Stimulated activated CD4-positive, alpha-beta T cell treated with anti-CD3 and anti-CD28 coated beads, Interleukin-15, amount 100 ng/mL, for 48 hours (primary cell): ENCODE measurements at regions not wholly inside any gene's neighbourhood (a gene's known extent, or its start where the extent isn't known, plus 50 kb on each side); places are given as distances from the start of the nearest gene placed in this dataset.

Source experiments
- DNase-seq, 2 donors: peaks; one replicate each; pipeline ENCODE4 v3.0.0-alpha.2; 2020; ENCODE audit warnings: low read depth in 2 of 2

DNA sequence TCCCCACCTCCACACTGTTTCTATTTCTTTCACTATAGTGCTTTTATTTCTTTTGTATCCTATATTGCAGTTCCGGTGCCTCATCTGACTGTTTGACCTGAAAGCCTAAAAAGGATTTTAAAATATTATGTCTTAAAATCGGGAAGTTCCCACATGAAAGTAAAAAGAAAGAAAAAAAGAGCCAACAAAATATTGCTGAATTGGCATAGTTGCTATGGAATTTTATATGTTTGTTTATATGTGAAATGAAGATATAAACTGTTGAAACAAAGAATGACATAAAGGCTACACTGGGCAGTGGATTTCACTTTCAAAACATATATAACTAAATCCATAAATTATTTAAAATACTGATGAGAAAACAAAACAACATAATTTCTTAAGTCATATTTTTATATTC lies 1383.7 kb downstream of the C4orf33 start:
- no peak for DNase-seq

DNA sequence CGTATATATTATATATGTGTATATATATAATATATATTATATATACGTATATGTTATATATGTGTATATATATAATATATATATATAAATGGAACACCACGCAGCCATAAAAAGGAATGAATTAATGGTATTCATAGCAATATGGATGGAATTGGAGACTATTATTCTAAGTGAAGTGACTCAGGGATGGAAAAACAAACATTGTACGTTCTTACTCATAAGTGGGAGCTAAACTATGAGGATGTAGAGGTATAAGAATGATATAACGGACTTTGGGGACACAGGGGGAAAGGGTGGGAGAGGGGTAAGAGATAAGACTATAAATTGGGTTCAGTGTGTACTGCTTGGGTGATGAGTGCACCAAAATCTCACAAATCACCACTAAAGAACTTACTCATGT lies 1388.9 kb downstream of the C4orf33 start:
- DNase-seq = no peak

DNA sequence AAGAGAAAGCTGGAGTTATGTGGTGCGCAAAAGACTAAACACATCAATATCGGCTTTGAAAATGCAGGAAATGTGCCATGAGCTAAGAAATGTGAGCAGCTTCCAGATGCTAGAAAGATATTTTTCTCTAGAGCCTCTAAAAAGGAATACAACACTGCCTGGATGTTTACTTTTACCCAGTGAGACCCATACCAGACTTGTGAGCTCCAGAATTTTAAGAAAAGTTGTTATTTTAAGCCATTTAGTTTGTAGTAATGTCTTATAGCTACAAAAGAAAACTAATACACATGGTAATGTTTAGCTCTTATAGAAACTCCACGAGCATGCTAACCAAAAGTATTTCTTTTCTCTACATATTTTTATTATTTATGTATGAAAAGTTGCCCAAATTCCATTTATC lies 1389.4 kb downstream of the C4orf33 start:
- DNase-seq = no peak

DNA sequence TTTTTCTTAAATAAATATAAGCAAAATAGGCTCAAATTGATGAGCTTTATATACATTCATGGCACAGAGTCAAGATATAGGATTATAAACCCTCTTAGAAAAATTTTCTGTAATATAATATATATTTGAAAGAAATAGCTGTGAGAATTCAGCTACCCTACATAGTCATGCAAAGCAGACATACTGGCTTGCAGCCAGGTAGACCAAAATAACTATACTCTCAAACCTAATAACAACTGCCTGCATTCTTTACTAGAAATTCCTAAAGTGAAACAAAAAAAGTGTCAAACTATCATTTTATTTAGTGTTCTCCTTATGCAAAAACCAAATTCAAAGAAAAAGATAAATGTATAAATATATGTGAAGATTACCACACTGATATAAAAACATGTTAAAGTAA lies 1390.2 kb downstream of the C4orf33 start:
- DNase-seq = no peak

DNA sequence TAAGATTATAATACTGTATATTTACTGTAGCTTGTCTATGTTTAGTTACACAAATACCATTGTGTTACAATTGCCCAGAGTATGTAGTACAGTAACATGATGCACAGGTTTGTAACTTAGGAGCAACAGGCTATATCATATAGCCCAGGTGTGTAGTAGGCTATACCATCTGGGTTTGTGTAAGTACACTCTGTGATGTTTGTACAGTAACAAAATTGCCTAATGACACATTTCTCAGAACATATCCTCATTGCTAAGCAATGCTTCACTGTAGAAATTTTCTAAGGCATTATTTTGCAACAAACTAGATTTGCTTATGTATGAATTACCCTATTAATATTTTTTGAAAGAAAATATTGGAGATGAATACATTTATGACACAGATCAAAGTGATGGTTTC lies 1390.9 kb downstream of the C4orf33 start:
- DNase-seq = no peak

DNA sequence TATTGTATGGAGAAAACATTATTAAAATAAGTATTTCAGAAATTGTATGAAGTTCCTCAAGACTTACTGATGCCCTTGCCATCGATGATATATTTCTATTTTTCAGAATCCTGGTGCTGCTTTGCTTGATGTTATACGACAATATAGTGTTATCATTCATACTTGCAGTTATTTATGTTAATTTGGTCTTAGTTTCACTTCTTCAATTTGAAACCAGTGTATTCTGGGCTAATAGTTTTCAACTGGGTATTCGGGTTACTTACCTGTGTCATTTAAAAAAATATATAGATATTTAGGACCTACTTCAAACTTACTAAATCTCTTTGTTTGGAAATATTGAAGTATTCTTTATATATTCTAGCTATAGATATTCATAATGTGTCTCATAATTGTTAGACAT lies 1414.7 kb downstream of the C4orf33 start:
- no peak for DNase-seq

DNA sequence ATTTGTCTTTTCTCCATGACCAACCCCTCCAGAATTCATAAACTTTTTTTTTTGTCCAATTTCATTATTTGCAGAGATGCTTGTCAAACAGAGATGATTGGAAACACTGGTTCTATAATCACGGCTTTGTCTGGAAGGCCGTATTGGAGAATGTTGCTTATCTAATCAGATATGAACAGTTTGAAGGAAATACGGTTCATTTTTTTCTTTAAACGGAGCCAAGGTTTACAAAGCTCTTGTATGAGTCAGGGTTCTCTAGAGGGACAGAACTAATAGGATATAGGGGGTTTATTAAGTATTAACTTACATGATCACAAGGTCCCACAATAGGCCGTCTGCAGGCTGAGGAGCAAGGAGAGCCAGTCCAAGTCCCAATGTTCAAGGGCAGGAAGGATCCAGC lies 1415.8 kb downstream of the C4orf33 start:
- no peak for DNase-seq

DNA sequence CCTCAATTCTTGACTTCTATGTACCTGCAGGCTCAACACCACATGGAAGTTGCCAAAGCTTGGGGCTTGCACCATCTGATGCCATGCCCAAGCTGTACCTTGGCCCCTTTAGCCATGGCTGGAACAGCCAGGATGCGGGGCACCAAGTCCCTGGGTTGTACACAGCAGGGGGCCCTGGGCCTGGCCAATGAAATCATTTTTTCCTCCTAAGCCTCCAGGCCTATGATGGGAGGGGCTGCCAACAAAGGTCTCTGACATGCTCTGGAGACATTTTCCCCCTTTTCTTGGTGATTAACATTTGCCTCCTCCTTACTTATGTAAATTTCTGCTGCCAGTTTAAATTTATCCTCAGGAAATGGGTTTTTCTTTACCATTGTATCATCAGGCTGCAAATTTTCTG lies 1428.1 kb downstream of the C4orf33 start:
- no peak for DNase-seq

DNA sequence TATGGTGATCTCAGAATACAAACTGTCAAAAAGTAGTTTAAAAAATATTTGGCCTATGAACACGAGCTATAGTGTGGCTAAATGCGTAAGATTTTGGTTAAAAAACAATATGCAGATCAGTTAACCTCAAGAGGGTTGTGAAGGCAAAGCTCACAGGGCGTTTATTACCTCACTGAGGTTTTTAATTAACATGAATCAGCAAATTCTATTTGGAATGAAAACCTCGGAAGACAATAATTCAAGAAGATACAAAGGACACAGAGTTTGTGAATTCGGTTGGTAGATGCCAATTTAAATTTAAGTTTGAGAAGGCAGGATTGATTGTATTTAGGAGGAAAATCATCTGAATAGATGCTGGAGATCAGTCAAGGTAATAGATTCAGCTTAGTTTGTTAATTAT lies 1434.6 kb downstream of the C4orf33 start:
- no peak for DNase-seq

DNA sequence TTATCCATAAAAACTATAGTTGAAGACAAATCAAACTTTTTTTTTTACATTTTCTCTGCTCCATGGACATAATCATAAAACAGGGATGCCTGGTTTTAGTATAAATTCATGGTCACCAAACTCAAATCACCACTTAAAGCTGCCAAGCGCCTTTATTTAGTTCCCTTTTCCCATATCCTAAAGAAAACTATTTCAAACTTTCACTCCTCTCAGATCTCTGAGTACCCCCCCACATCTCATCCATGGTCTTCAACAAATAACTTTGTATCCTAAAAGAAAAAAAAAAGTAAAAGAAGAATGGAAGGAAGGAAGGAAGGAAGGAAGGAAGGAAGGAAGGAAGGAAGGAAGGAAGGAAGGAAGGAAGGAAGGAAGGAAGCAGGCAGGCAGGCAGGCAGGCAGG lies 1438.7 kb downstream of the C4orf33 start:
- DNase-seq = no peak

DNA sequence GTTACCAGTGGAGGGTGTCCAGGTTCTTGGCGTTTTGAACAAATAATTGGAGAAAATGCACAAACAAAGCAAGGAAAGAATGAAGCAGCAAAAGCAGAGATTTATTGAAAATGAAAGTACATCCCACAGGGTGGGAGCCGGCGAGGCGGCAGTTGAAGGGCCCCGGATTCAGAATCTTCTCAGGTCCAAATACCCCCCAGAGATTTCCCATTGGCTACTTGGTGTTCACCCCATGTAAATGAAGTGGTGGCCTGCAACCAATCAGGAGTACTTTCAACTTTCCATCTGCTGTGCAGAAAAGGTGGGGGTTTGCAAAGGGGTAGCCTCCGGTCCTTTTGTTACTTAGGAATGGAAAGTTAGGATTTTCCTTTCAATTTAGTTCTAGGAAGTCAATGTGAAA lies 1447.0 kb downstream of the C4orf33 start:
- no peak for DNase-seq

DNA sequence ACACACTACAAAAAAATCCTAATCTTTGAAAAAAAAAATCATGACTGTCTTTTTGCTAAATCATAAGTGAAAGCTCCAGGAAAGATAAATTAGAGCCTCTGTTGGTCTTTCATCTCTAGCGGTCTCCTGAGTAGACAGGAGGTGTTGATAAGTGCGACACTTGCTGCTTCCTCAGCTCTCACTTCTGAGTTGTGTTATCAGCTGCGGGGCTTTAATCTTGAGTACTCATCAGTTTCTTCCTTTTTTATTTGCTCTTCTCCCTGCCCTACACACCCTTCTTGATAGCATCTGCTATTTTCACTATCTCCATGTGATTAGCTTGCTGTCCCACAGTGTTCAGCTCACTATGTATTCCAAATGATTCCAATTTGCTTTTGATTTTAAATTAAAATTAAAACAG lies 1449.2 kb downstream of the C4orf33 start:
- no peak for DNase-seq

DNA sequence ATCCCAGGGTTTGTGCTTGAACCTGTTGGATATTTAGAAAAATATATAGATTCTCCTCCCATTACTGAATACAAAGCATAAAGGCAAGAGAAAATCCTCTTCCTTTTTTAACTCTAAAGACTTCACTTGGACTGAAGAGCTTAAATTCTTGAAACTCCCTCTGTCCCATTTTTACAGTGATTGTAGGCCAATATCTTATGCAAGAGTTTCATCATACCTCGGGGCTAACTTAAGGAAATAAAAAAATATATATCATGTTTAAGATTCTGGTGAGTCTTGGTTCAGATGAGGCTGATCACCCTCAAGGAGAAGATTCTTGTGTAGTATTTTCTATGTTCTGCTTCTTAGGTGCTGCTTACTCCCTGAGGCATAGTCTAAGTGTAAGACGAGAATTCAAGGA lies 1449.6 kb downstream of the C4orf33 start:
- DNase-seq = no peak

DNA sequence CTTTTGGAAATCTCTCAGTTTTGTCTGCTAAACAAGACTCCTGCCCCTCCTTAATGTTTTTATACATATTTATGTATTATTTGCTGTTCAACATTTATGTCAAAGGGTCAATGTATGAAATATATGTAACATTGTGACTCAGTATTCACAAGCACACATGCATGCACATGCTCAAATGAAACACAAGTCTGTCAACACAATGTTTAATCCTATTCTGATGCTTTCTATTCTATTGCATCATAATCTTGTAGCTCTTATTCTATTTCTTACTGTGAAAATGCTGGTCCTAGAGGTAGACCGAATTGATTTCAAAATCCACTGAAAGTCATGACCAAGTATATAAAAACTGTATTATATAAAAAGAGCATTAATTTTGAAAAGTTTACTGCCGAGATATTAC lies 1463.3 kb downstream of the C4orf33 start:
- DNase-seq = no peak

DNA sequence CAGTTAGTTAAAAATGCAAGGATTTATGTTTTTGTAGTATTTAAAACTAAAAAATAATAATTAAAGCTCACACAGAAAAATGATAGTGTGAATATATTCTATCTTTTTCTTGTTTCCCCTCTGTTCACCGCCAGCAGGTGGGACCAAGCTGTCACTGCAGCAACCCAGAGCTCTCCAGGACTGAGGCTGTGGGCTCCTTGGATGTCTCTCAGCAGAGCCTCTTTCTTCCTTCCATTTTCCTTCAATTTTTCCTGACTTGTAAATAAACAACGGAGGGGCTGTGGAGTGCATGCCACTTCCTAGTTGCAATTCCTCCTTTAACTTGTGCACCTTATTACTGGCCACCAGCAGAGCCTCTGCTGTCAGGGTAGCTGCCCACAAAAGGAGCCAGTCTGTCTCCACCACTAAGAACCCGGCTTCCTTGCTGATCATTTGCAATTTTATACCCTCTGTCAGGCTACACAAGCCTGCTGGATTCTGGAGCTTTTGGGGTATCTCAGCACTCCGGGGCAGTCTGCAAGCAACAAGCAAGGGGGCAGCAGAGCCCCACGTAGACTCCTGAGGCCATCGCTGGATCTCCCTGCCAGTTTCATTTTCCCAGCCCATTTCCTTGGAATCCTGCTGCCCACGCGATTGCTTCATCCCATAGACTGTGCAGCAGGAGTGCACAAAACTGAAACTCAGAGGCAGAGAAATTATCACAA lies 1467.4 kb downstream of the C4orf33 start:
- DNase-seq = no peak

DNA sequence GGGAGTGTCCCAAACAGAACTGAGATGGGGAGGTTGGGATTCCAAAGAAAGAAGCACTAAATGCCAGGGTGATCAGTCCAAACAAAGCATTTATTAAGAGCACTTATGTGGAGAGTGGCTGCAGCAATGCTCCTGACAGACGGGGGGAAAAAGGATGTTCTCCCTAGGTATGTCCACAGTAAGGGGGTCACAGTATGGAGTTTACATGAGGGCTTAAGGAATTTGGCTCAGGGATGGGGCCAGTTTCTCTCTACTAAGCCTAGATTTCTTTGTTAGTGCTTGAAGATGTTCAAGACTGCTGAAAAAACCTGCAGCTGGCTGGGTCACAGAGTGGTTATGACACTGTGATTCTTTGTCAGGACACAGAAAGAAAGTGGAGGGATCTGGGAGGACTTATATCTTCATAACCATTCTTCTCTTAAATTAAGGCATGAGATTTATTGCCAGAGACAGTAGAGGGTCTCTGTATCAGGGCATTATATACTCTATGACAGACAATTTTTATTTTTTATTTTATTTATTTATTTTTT lies 1468.0 kb downstream of the C4orf33 start:
- no peak for DNase-seq

DNA sequence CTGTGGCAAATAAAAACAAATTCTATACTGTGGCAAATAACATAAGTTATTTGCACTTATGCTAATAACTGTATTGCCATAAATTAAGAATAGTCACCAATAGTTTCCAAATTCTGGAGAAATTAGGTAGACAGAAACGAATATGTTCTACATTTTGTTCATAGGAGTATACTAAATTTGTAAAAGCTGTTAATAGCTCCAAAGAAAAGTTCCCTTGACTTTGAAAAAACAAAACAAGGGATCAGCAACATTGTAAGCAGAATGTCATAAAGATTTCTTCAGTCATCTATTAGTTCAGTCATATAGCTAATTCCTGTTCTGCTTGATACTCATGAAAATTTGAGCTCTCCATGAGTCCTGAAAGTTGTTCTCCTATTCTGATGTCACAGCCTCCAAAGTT lies 1472.8 kb downstream of the C4orf33 start:
- DNase-seq = no peak

DNA sequence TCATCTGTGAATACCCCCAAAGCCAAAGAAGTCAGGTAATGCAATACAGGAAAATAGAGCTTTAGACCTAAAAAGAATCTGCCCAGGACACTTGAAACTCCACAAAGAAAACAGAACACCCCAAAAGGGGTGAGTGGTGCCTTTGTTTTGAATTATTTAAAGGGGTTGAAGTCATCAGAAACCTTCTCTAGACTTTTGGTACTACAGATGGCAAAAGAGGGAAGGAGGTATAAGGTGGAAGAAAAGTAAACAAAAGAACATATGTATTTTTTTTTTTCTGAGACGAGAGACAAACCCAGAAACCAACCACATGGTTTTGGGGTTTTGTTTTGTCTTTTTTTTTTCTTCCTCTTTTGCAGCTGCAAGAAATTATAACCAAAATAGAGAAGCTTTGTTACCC lies 1477.8 kb downstream of the C4orf33 start:
- no peak for DNase-seq

DNA sequence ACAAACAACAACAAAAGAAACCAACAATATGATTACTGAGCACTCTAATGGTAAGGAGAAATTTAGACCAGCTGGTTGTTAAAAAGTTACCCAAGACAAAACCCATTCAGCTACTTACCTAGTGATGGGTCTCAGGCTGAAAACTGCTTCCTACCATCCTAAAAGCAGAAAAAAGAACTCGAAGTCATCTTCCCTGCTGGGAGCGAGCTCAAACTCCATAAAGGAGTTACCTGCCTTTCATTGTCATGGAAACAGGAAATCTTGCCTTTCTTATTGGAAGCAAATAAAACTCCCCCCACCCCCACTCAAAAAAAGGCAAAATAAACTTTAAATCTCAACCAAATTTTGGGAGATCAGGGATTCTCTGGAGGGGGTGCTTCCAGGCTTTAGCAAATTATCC lies 1478.3 kb downstream of the C4orf33 start:
- DNase-seq = no peak

DNA sequence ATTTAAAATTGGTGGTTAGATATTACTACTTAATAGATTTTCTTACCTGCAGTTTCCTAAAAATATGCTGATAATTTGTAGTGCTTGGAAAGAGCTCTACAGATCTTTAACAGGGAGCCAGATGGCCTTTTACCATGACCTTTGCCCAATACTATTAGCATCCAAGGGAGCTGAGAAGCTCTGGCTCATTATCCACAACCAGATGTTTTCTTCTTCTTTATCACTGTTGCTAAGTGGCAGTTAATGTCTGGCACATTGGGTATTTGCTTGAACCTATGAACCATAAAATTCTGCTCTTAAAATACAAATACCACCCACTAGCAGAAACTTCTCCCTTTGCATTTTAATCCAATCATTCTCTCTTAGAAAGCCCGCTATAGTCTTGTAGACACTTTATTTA lies 1480.3 kb downstream of the C4orf33 start:
- no peak for DNase-seq

DNA sequence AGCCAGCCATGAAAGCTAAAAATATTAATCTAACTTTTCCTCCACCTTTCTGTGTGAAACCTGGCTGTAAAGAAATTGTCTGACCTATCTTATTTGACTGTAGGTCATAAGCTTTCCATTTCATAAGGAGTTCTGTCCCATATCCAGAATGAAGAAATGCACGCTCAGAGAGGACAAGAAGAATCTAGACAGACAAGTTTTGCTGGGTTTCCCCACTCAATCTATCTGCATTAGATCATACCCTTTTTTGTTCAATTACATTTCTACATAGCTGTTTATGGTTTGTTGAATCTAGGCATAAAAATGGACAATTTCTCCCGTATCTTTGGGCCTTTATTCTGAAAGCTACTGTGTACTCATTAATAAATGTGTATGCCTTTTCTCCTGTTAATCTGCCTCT lies 1495.1 kb downstream of the C4orf33 start:
- DNase-seq = no peak

DNA sequence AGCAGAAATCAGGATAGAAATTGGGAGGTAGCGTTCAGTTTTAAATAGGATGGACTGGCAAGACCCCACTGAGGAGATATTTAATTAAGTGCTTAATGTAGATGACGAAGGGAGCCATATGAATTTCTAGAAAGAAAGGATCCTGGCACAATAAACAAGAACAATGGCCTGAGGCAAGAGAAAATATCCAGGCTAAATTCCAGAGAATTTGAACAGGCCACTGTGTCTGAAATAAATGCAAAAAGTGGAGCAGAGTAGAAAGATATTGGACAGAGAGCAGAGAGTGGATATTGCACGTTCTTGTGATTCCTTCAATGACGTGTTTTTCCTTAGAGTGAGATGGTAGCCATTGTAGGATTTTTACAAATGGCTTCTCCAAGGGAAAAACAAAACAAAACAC lies 1504.8 kb downstream of the C4orf33 start:
- DNase-seq = no peak

DNA sequence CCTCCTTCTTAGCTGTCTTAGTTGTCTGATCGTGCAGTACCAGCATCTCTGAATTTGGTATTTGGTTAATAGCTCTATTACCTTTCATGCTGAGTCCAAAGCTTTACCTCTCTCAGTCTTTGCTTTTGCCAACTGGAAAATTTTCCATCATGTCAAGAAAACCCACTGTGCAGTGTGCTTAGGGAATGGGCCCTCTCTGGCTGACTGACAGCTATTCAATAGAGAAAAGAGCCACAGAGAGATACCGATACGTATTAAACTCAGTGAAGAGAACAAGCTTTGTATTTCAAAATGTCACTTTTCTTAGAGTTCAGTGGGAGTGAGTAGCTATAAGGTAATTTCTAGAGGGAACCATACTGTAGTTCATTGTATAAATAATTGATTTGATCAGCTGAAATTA lies 1507.1 kb downstream of the C4orf33 start:
- no peak for DNase-seq

DNA sequence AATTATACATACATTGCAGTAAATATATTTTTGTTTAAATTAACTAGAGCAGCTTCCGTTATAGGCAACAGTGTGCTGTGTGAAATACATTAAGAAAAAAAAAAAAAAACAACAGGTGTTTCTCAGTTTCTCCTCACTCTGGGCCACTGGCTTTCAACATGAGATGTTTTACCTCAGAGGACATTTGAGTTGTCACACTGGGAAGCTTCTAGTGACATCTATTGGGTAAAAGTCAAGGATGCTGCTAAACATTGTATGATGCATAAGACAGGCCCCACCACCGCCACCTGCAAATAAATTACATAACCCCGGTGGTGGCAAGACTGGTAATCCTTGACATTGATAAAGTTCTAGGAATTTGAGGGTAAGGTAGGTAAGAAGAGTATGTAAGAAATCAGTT lies 1512.2 kb downstream of the C4orf33 start:
- no peak for DNase-seq
